Stomach (tissue), 8 donors: ENCODE measurements at regions not wholly inside any gene's neighbourhood (a gene's known extent, or its start where the extent isn't known, plus 50 kb on each side); places are given as distances from the start of the nearest gene placed in this dataset.

Experiments used
- DNase-seq, 2 donors: peaks; one replicate each; pipeline versions ENCODE4 v3.0.0 to v3.0.0-alpha.2; 2013 to 2019
- H3K27ac ChIP-seq, 5 donors: fragments of 200-600 bp in 4 of 5; sonication (generic) in 4 of 5; one replicate each; pipeline ENCODE4 v1.5.1; 2013 to 2019; ENCODE audit warnings: mild to moderate bottlenecking in 1 of 5, moderate library complexity in 1 of 5
- H3K27me3 ChIP-seq, 3 donors: fragments of 200-600 bp; sonication (generic); one replicate each; pipeline ENCODE4 v1.5.1; 2017 to 2019; ENCODE audit warnings: mixed run types in 1 of 3
- H3K36me3 ChIP-seq, 4 donors: fragments of 200-600 bp; sonication (generic); 1 replicate in 3 of 4; 2 replicates in 1 of 4; pipeline ENCODE4 v1.5.1; 2016 to 2019
- H3K4me1 ChIP-seq, 4 donors: fragments of 200-600 bp; sonication (generic); one replicate each; pipeline ENCODE4 v1.5.1; 2016 to 2019
- H3K4me3 ChIP-seq, 4 donors: fragments of 200-600 bp; sonication (generic) in 3 of 4; one replicate each; pipeline ENCODE4 v1.5.1; 2016 to 2019; ENCODE audit warnings: mild to moderate bottlenecking in 1 of 4
- H3K9me3 ChIP-seq, 4 donors: fragments of 200-600 bp; sonication (generic); one replicate each; pipeline ENCODE4 v1.5.1; 2016 to 2019
- EP300 ChIP-seq: sonication (generic); formaldehyde crosslinking; IDR thresholded peaks from one replicate; pipeline ENCODE4 v1.6.1; 2017; ENCODE audit warnings: antibody characterized with exemption
- POLR2A ChIP-seq, 4 donors: fragments of 450-650 bp; IDR thresholded peaks; one replicate each; pipeline ENCODE4 v1.6.1; 2016; ENCODE audit warnings: antibody characterized with exemption in 4 of 4, control low read depth in 2 of 4, mild to moderate bottlenecking in 1 of 4, moderate library complexity in 1 of 4
- POLR2AphosphoS5 ChIP-seq, 3 donors: sonication (generic); formaldehyde crosslinking; IDR thresholded peaks; one replicate each; pipeline ENCODE4 v1.6.1; 2016; ENCODE audit warnings: antibody characterized with exemption in 3 of 3
- WGBS, 5 donors: extraction: QIAGEN DNeasy Blood & Tissue Kit in 3 of 5; methylation state at CpG; one replicate each; pipeline versions ENCODE4 v1.1.5 to v1.1.7; 2013 to 2018; 5-methylcytosine and 5-hydroxymethylcytosine counted together
- intact Hi-C: fragments of 100-400 bp; cut with DNase I; formaldehyde crosslinking; loops from one replicate; pipeline ENCODE4 v1.15.1; 2023; ENCODE audit warnings: low total_unique reads
- TF ChIP-seq, protein P1 (sequence below), 7 experiments: fragments of 450-650 bp in 4 of 7; fragments of 200-600 bp in 3 of 7; sonication (generic) in 3 of 7; IDR thresholded peaks; one replicate each; pipeline ENCODE4 v1.5.1; 2016 to 2019; ENCODE audit warnings: antibody characterized with exemption in 7 of 7, control low read depth in 2 of 7, mild to moderate bottlenecking in 1 of 7
- donor health status: healthy with polysubstance abuse.
- donor health status: Bipolar disorder and iron deficiency.
- donor health status: healthy.

GRCh38 chr13:68993154-68993553 lies 1114.5 kb upstream of the ATXN8OS start:
- intact Hi-C loops: no loop called here
- no peak overlapping the region for H3K4me3 ChIP-seq
- no peak for DNase-seq
- 77 to 81% (median 80%) methylated on average over 3 of the region's 3 CpGs for WGBS, 5 donors
- H3K4me1 ChIP-seq: no peaks in the 10 kb centered on the region
- TF ChIP-seq EP300: no peak
- TF ChIP-seq, protein P1, sequence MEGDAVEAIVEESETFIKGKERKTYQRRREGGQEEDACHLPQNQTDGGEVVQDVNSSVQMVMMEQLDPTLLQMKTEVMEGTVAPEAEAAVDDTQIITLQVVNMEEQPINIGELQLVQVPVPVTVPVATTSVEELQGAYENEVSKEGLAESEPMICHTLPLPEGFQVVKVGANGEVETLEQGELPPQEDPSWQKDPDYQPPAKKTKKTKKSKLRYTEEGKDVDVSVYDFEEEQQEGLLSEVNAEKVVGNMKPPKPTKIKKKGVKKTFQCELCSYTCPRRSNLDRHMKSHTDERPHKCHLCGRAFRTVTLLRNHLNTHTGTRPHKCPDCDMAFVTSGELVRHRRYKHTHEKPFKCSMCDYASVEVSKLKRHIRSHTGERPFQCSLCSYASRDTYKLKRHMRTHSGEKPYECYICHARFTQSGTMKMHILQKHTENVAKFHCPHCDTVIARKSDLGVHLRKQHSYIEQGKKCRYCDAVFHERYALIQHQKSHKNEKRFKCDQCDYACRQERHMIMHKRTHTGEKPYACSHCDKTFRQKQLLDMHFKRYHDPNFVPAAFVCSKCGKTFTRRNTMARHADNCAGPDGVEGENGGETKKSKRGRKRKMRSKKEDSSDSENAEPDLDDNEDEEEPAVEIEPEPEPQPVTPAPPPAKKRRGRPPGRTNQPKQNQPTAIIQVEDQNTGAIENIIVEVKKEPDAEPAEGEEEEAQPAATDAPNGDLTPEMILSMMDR (IDR thresholded peaks at IDR 0.05): no peak
- no peak for TF ChIP-seq POLR2AphosphoS5 (IDR thresholded peaks at IDR 0.05)
- TF ChIP-seq POLR2A (IDR thresholded peaks at IDR 0.05): no peak
- H3K9me3 ChIP-seq: no peaks in the 10 kb centered on the region
- H3K27me3 ChIP-seq: no peaks in the 10 kb centered on the region
- no peaks in the 10 kb centered on the region for H3K36me3 ChIP-seq
- no peak overlapping the region for H3K27ac ChIP-seq

DNA sequence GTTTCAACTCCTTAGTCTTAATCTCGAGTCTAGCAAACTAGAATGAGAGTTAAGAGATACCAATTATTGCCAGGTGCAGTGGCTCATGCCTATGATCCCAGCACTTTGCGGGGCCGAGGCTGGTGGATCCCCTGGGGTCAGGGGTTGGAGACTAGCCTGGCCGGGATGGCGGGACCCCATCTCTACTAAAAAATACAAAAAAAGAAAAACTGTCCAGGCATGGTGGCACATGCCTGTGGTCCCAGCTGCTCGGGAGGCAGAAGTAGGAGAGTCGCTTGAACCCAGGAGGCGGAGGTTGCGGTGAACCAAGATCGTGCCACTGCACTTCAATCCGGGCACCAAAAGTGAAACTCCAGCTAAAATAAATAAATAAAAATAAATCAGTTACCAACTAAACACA lies 1119.5 kb upstream of the ATXN8OS start:
- TF ChIP-seq POLR2AphosphoS5 (IDR thresholded peaks at IDR 0.05) (no peak), EP300 (no peak), POLR2A (IDR thresholded peaks at IDR 0.05) (no peak)
- TF ChIP-seq, protein P1 (IDR thresholded peaks at IDR 0.05): no peak
- no peak for DNase-seq
- peaks cover 0 to 5% (median 1%) of the 10 kb centered on the region in 4 donors for H3K9me3 ChIP-seq
- intact Hi-C loops: no loop called here
- no peak overlapping the region for H3K27ac ChIP-seq
- H3K27me3 ChIP-seq: no peaks in the 10 kb centered on the region
- no peaks in the 10 kb centered on the region for H3K4me1 ChIP-seq
- WGBS, 5 donors: 80 to 90% (median 84%) methylated on average over 11 of the region's 11 CpGs
- H3K36me3 ChIP-seq: no peaks in the 10 kb centered on the region
- H3K4me3 ChIP-seq: no peak overlapping the region

- H3K4me1 ChIP-seq: no peaks in the 10 kb centered on the region
- no peak for TF ChIP-seq POLR2AphosphoS5 (IDR thresholded peaks at IDR 0.05)
- WGBS, 5 donors: 91 to 96% (median 94%) methylated on average over 13 of the region's 13 CpGs
- no peak overlapping the region for H3K4me3 ChIP-seq
- no peaks in the 10 kb centered on the region for H3K27me3 ChIP-seq
- intact Hi-C loops: no loop called here
- H3K9me3 ChIP-seq: peaks cover 0 to 6% (median 3%) of the 10 kb centered on the region in 4 donors
- H3K36me3 ChIP-seq: no peaks in the 10 kb centered on the region
- DNase-seq: no peak
- no peak overlapping the region for H3K27ac ChIP-seq
Measured at GRCh38 chr13:68987585-68987984, 1120.0 kb upstream of the ATXN8OS start.

GRCh38 chr13:68984688-68985319 lies 1122.8 kb upstream of the ATXN8OS start:
- H3K36me3 ChIP-seq: no peaks in the 10 kb centered on the region
- no peak overlapping the region for H3K27ac ChIP-seq
- intact Hi-C loops: no loop called here
- no peak for DNase-seq
- H3K4me3 ChIP-seq: no peak overlapping the region
- TF ChIP-seq, protein P1 (IDR thresholded peaks at IDR 0.05): no peak
- no peak for TF ChIP-seq POLR2A (IDR thresholded peaks at IDR 0.05)
- H3K27me3 ChIP-seq: no peaks in the 10 kb centered on the region
- peaks cover 0 to 6% (median 3%) of the 10 kb centered on the region in 4 donors for H3K9me3 ChIP-seq
- WGBS, 5 donors: 93 to 95% (median 93%) methylated on average over 26 to 37 of the region's 37 CpGs
- H3K4me1 ChIP-seq: no peaks in the 10 kb centered on the region

DNA sequence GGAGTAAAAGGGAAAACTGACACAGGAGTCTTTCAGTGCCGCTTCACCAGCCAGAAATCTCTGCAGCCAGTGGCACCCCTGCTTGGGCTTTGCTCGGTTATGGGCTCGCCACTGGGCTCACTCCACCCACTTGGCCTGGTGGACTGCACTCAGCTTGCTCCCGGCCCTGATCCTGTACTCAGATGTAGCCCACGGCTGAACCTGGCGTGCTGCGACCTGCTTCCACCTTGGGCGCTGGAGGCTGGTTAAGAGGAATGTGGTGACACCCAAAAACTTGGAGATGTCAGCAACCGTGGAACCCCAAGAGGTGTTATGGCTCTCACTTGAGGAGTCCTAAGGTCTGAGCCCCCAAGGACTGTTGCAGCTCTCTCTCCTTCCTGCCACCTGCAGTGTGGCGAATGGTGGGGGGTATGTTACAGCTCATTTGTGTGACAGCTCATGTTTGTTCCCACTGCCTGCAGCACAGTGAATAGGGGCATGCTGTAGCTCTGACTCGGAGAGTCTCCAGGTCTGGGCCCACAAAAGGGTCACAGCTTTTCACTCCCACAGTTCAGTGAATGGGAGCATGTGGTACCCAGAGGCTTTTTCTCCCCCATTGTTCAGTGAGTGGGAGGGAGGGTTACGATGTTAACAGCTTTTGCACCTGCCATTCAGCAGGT lies 1124.5 kb upstream of the ATXN8OS start:
- intact Hi-C loops: no loop called here
- Histone ChIP-seq H3K9me3 (peaks cover 0 to 6% (median 3%) of the 10 kb centered on the region in 4 donors), H3K36me3 (no peaks in the 10 kb centered on the region), H3K27ac (no peak overlapping the region), H3K4me3 (no peak overlapping the region), H3K4me1 (no peaks in the 10 kb centered on the region), H3K27me3 (no peaks in the 10 kb centered on the region)
- TF ChIP-seq POLR2AphosphoS5 (IDR thresholded peaks at IDR 0.05) (no peak), EP300 (no peak), POLR2A (IDR thresholded peaks at IDR 0.05) (no peak)
- TF ChIP-seq, protein P1 (IDR thresholded peaks at IDR 0.05): no peak
- 85 to 95% (median 88%) methylated on average over 12 of the region's 12 CpGs for WGBS, 5 donors
- DNase-seq: no peak
